Activated effector memory CD4-positive, alpha-beta T cell treated with Interleukin-2 at 50 U/mL for 16 hours (primary cell): ENCODE measurements at regions not wholly inside any gene's neighbourhood (a gene's known extent, or its start where the extent isn't known, plus 50 kb on each side); places are given as distances from the start of the nearest gene placed in this dataset.
"Not testable (repeated sequence)": the region's sequence is repeated elsewhere in the genome, so short reads cannot be mapped to it uniquely, and the experiment has no call there.

ENCODE experiments used
- DNase-seq: peaks from one replicate; pipeline ENCODE4 v3.0.0-alpha.2; 2020

DNA sequence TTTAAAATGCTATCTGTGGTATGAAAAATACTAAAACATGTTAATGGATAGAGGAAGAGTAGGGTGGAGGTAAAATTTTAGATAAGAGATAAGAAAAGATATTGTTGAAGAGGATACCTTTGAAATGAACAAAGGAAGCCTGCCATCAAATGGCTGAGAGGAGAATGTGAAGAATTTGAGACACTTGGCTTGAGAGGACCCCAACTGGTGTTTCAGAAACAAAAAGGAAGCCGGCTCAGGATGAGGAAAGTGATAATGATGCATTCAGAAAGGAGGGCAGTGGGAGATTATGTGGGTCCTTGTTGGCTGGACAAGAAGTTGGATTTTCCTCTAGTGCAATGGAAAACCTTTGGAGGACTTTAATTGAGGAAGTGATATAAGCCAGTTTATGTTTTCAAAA is 264.4 kb downstream of the DUSP6 start:
- no peak for DNase-seq

- no peak for DNase-seq
These were observed 265.0 kb downstream of the DUSP6 start for GRCh38 chr12:89087149-89087825.

DNA sequence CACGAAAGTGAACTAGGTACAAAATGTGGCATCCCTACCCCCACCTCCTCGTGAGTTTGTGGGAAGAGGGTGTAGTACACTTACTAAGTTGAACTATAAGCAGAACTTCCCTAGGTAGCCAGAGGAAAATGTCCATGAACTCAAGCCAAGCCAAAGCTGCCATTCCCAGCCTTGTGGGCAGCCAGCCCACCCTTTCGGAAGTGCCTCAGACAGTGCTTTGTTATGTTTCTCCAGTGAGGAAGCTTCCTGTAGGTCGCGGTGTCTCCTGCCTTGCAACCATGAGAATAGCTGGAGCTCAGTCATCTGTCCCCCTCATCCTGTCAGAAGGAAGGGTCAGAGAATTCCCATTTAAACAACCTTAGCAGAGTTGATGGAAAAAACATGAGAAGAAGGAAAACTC is 266.9 kb downstream of the DUSP6 start:
- no peak for DNase-seq

DNA sequence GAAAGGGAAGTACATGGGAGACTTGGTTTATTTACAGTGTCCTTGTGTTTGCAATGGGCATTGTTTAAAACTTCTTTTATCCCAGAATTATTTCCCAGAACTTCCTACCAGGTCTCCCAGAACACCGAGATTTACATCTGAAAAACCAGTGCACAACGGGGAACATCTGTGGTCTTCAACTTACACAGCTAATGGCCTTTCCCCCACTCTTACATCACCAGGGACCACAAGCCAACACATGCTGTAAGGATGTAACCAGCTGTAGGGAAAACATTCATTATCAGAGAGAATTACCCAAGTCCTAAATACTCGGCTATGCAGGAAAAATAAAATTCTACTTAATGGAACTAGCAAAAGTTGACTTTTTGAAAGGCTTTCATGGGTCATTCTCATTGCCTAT is 267.6 kb downstream of the DUSP6 start:
- no peak for DNase-seq

DNA sequence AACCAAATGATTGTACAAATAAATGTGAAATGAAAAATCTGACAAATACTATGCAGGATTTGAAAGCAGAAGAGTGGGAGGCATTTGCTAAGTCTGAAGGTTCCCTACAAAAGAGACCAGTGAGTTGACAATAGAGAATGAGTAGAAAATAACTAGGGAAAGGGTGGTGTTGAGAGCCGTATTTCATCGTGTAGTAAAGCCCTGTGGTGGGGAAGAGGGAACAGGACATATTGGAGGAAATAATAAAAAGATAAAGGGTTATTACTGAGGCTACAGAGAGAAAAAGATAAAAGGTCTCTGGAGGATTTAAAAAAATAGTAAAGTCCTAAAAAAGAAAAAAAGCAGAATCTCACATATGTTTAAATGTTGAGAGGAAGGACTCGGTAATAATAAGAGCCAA is 268.8 kb downstream of the DUSP6 start:
- DNase-seq, result no peak

DNA sequence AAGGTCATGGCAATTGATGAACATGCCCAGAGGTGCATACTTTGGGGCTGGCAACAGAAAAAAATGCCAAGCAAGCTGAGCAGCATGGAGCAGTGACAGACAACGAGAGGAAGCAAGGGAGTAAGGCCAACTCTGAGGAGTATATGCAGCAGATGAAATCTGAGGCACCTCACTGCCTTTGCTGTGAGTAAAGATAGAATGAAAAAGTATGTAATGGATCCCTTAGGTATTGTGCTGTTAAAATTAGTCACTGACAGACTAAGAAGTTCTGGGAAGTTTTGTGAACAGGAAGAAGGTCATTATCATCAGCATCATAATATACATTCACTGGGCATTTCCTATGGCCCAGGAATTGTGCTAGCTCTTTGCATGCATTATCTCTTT is 269.9 kb downstream of the DUSP6 start:
- DNase-seq, result no peak

- no peak for DNase-seq
These were observed 270.5 kb downstream of the DUSP6 start for GRCh38 chr12:89081719-89082369.

GRCh38 chr12:89080793-89081465 is 271.4 kb downstream of the DUSP6 start:
- DNase-seq, result no peak

GRCh38 chr12:89075880-89076540 is 276.3 kb downstream of the DUSP6 start:
- no peak for DNase-seq

- no peak for DNase-seq
These were observed 278.6 kb downstream of the DUSP6 start for GRCh38 chr12:89073659-89074058.

GRCh38 chr12:89073027-89073398 is 279.3 kb downstream of the DUSP6 start:
- no peak for DNase-seq

DNA sequence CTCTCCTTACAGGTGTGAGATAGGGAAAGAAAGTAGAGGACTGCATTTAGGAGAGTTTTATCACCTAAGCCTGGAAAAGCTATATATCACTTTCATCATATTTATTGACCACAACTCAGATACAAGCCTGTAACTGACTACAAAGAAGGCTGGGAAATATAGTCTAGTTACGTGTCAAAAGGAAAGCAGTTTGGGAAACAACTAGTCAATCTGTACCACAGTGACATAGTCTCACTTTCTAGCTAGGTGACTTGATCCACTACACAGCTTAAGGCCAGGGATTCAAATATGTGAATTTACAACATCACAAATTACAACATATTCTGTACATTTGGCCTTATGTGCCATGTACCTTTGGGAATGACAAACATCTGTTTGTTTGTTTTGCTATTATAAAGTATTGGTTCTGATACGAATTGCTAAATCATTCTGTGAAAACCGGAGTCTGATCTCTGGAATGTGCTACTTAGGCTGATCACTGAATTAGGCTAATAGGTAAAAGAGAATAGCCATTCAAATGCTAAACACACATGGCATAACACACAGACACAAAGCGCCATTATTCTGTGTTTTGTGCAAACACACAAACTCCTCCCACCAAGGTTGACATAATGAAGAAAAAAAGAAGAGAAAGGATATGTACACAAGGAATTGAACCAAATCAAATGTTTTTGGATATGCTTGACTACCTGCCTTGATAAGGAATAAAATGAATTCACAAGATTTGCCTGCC is 279.8 kb downstream of the DUSP6 start:
- DNase-seq, result no peak

DNA sequence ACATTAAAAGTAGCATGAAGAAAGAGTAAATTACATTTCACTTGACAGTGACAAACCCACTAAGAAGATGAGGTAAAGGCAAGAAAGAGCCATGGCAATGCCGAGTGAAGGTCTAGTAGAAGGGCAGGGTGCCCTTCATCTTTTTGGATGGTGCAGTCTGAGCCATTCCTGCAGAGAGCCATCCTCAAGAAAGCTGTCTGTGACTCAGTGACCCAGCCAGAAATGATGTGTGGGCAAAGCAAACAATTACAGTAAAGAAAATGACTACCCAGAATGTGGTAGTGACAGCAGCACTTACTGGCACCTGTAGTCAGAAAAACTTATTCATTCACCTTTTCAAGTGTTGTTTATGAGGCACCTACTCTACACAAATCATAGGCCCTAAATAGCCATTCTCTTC is 281.7 kb downstream of the DUSP6 start:
- DNase-seq, result no peak

DNA sequence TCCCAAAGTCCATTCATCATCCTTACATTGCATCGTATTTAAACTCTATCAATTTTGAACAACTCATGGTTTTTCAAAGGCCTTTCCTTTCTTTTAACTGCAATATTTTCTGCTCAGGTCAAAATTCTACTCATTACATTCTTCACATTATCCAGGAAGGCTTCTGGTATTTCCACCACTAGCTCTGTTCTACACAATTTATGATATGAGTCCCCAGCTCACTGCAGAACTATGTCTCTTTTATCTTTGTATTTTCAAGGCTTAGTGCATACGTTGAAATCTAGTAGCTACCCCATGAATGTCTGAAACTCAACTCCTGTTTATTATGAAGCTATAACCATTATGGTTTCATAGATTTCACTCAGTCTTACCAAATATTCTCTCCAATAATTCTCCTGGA is 282.9 kb downstream of the DUSP6 start:
- DNase-seq, result no peak

- DNase-seq, result no peak
These were observed 284.7 kb downstream of the DUSP6 start for GRCh38 chr12:89067421-89068187.

DNA sequence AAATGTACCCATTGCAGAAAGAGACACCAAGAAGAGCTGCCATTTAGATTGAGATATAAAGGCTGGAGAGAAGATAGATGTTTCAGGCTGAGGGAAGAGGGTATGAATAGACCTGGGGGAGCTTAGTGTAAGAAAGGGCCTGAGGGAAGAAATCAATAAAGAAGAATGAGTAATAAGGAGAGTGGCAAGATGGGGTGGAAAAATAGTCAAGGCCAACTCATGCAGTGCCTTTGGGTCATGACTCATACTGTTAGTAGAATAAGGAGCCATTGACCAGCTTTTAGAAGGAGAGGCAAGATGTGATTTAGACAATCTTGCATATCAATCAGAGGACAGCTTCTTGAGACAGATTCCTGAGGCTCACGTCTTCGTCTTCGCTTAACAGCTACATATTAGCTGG is 287.5 kb downstream of the DUSP6 start:
- no peak for DNase-seq

DNA sequence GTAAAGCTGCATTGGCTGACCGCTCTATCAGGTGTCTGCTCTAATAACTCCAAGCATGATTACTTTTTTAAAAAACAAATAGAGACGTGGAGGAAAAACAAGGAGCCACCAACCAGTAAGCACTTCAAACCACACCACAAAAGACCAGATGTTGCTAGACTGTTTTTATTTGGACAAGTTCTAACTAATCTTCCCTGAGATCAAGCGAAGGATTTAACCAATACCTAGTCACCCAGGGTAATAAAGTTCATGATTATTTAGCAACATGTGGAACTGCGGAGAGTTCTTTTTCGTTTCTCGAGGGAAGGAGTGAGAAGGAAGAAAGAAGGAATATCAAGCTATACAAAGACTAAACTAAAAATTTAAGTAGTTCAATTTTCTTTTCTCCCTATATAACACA is 288.1 kb downstream of the DUSP6 start:
- no peak for DNase-seq

- no peak for DNase-seq
These were observed 289.3 kb downstream of the DUSP6 start for GRCh38 chr12:89062996-89063395.

GRCh38 chr12:89059721-89060541 is 292.4 kb downstream of the DUSP6 start:
- DNase-seq, result no peak

GRCh38 chr12:89059056-89059455 is 293.2 kb downstream of the DUSP6 start:
- DNase-seq, result no peak

GRCh38 chr12:89058402-89058801 is 293.9 kb downstream of the DUSP6 start:
- no peak for DNase-seq

- DNase-seq, result not testable (repeated sequence)
These were observed 298.5 kb downstream of the DUSP6 start for GRCh38 chr12:89053817-89054216.
